Caco-2 (cell line): ENCODE measurements at regions not wholly inside any gene's neighbourhood (a gene's known extent, or its start where the extent isn't known, plus 50 kb on each side); places are given as distances from the start of the nearest gene placed in this dataset.
A peak's percentile ranks its signal among the peaks of the same experiment; 100 is the strongest.
"Not testable (repeated sequence)": the region's sequence is repeated elsewhere in the genome, so short reads cannot be mapped to it uniquely, and the experiment has no call there.

Experiments used
- BruUV-seq: library from RNA; stranded (reverse); fragments of 400-500 nt; replicated peaks from 2 replicates; lab custom pipeline; 2021; lab: Mats Ljungman, UMichigan
- CTCF ChIA-PET: fragments of 300-600 bp; sonication (Branson Sonifier 250); formaldehyde crosslinking; loops from one replicate; lab custom pipeline; 2022; ENCODE audit warnings: antibody characterized with exemption; lab: Charles Lee
- POLR2A ChIA-PET: fragments of 300-600 bp; sonication (Branson Sonifier 250); formaldehyde crosslinking; loops from one replicate; lab custom pipeline; 2022; ENCODE audit warnings: antibody characterized with exemption; lab: Charles Lee
- DNase-seq, 2 experiments: peaks; one replicate each; pipeline versions ENCODE4 v3.0.0 to v3.0.0-alpha.2; 2020 to 2022
- H3K27me3 ChIP-seq: replicated peaks from 2 replicates; pipeline ENCODE4 v1.6.0; 2011; ENCODE audit warnings: low read length; ENCODE audit not compliant: control insufficient read depth, insufficient read depth
- H3K36me3 ChIP-seq: 2 replicates; pipeline ENCODE4 v1.5.1; 2011; ENCODE audit warnings: low read length; ENCODE audit not compliant: control insufficient read depth, insufficient read depth
- H3K4me1 ChIP-seq: fragments of 250-450 bp; sonication (Bioruptor Pico); 2 replicates; pipeline ENCODE4 v1.5.1; 2020; ENCODE audit warnings: mild to moderate bottlenecking
- H3K4me3 ChIP-seq: 2 replicates; pipeline ENCODE4 v1.5.1; 2011; ENCODE audit warnings: low read depth, mild to moderate bottlenecking, control low read depth, low read length
- H3K9me3 ChIP-seq: fragments of 250-450 bp; sonication (Bioruptor Pico); 2 replicates; pipeline ENCODE4 v1.5.1; 2020; ENCODE audit warnings: mild to moderate bottlenecking, moderate library complexity
- H3K27ac Mint-ChIP-seq: one replicate; pipeline ENCODE4 v1.8.0; 2022; ENCODE audit warnings: mixed read lengths; ENCODE audit not compliant: unreplicated experiment
- H3K27me3 Mint-ChIP-seq: one replicate; pipeline ENCODE4 v1.8.0; 2022; ENCODE audit warnings: mixed read lengths; ENCODE audit not compliant: insufficient read depth, unreplicated experiment
- H3K36me3 Mint-ChIP-seq: one replicate; pipeline ENCODE4 v1.8.0; 2022; ENCODE audit warnings: mild to moderate bottlenecking, mixed read lengths; ENCODE audit not compliant: insufficient read depth, unreplicated experiment
- H3K4me1 Mint-ChIP-seq: one replicate; pipeline ENCODE4 v1.8.0; 2022; ENCODE audit warnings: low read depth, mixed read lengths; ENCODE audit not compliant: unreplicated experiment
- H3K4me3 Mint-ChIP-seq: one replicate; pipeline ENCODE4 v1.8.0; 2022; ENCODE audit warnings: mild to moderate bottlenecking, moderate library complexity, mixed read lengths; ENCODE audit not compliant: unreplicated experiment
- H3K9me3 Mint-ChIP-seq: one replicate; pipeline ENCODE4 v1.8.0; 2022; ENCODE audit warnings: mixed read lengths; ENCODE audit not compliant: unreplicated experiment
- CTCF ChIP-seq, 2 experiments: fragments of 200-600 bp in 1 of 2; IDR thresholded peaks; 1 replicate in 1 of 2; 2 replicates in 1 of 2; pipeline versions ENCODE4 v1.5.1 to v1.8.0; 2011 to 2022; ENCODE audit warnings: antibody characterized with exemption in 1 of 2, control low read depth in 1 of 2, inconsistent platforms in 1 of 2, low read depth in 1 of 2, low read length in 1 of 2, mild to moderate bottlenecking in 1 of 2, moderate library complexity in 1 of 2; ENCODE audit not compliant: insufficient read depth in 1 of 2, severe bottlenecking in 1 of 2, unreplicated experiment in 1 of 2
- intact Hi-C: fragments of 100-400 bp; cut with micrococcal nuclease; formaldehyde crosslinking; loops from one replicate; pipeline ENCODE4 v1.10.0; 2022; ENCODE audit not compliant: unreplicated experiment

- Histone ChIP-seq H3K4me3 (no peak overlapping the region), H3K27me3 (no peaks in the 10 kb centered on the region), H3K36me3 (no peaks in the 10 kb centered on the region), H3K9me3 (no peaks in the 10 kb centered on the region; the same call in 1 of the 2 replicates), H3K4me1 (no peaks in the 10 kb centered on the region)
- no peak for DNase-seq
- ChIA-PET CTCF (no interaction called here), POLR2A (no interaction called here)
- no peak for TF ChIP-seq CTCF (IDR thresholded peaks at IDR 0.05; ENCODE audit: insufficient read depth in 1 of 2, low read depth in 1 of 2, low read length in 1 of 2, severe bottlenecking in 1 of 2, unreplicated experiment in 1 of 2)
- H3K4me1 Mint-ChIP-seq, result no peaks in the 10 kb centered on the region
- intact Hi-C loops, result no loop called here
- H3K9me3 Mint-ChIP-seq, result peaks cover 23% of the 10 kb centered on the region
- no TSS peak for BruUV-seq
- H3K4me3 Mint-ChIP-seq, result no peak overlapping the region
- H3K27me3 Mint-ChIP-seq, result no peaks in the 10 kb centered on the region
- no peaks in the 10 kb centered on the region for H3K36me3 Mint-ChIP-seq
- no peak overlapping the region for H3K27ac Mint-ChIP-seq
These were observed 151.3 kb upstream of the CNTNAP4 start for GRCh38 chr16:76125871-76126270.

GRCh38 chr16:76138056-76138455, 139.1 kb upstream of the CNTNAP4 start:
- H3K27me3 ChIP-seq, POLR2A ChIA-PET, H3K4me3 ChIP-seq, CTCF ChIA-PET, BruUV-seq, H3K27me3 Mint-ChIP-seq, H3K36me3 ChIP-seq: not testable (repeated sequence)
- Mint-ChIP-seq H3K27ac (peak overlapping the region; percentile 77), H3K4me3 (peak overlapping the region; percentile 12), H3K4me1 (peaks cover 25% of the 10 kb centered on the region), H3K36me3 (peaks cover 22% of the 10 kb centered on the region), H3K9me3 (peaks cover 29% of the 10 kb centered on the region)
- intact Hi-C loops, result loop anchor here (1.0 kb wide), 3 partner anchors 84 to 436 kb away; no protein-coding TSS in a partner anchor
- DNase-seq, result peak; percentile 84 to 87
- Histone ChIP-seq H3K4me1 (peaks cover 32% of the 10 kb centered on the region), H3K9me3 (peaks cover 29% of the 10 kb centered on the region)

GRCh38 chr16:76157629-76158028, 119.6 kb upstream of the CNTNAP4 start:
- Mint-ChIP-seq H3K4me3 (no peak overlapping the region), H3K4me1 (no peaks in the 10 kb centered on the region), H3K27me3 (no peaks in the 10 kb centered on the region), H3K27ac (no peak overlapping the region), H3K36me3 (no peaks in the 10 kb centered on the region), H3K9me3 (no peaks in the 10 kb centered on the region)
- intact Hi-C loops, result no loop called here
- no peaks in the 10 kb centered on the region for H3K27me3 ChIP-seq
- no peaks in the 10 kb centered on the region for H3K9me3 ChIP-seq
- H3K36me3 ChIP-seq, result no peaks in the 10 kb centered on the region
- no peak overlapping the region for H3K4me3 ChIP-seq
- H3K4me1 ChIP-seq, result no peaks in the 10 kb centered on the region
- ChIA-PET POLR2A (no interaction called here), CTCF (interaction anchor here (1.5 kb wide), 1 partner anchor 108 kb away, joined by 4 read pairs; no protein-coding TSS in a partner anchor)
- TF ChIP-seq CTCF (IDR thresholded peaks at IDR 0.05; ENCODE audit: insufficient read depth in 1 of 2, low read depth in 1 of 2, low read length in 1 of 2, severe bottlenecking in 1 of 2, unreplicated experiment in 1 of 2), result peak; percentile 37 to 38
- peak in 1 of 2 experiments; percentile 17 for DNase-seq
- no TSS peak for BruUV-seq
